ENCODE measurements at regions not wholly inside any gene's neighbourhood (a gene's known extent, or its start where the extent isn't known, plus 50 kb on each side); places are given as distances from the start of the nearest gene placed in this dataset.
"Not testable (repeated sequence)": the region's sequence is repeated elsewhere in the genome, so short reads cannot be mapped to it uniquely, and the experiment has no call there.

GRCh38 chr3:4151859-4152258 lies 151.3 kb upstream of the SETMAR start:
- no peak overlapping the region for H3K4me3 Mint-ChIP-seq
- no peaks in the 10 kb centered on the region for H3K27me3 Mint-ChIP-seq
- DNase-seq = no peak
- no peaks in the 10 kb centered on the region for H3K4me1 Mint-ChIP-seq (ENCODE audit: low read depth in 2 of 2)
- no peak overlapping the region for H3K27ac Mint-ChIP-seq
- ATAC-seq (replicated peaks) = no peak
- H3K9me3 Mint-ChIP-seq = no peaks in the 10 kb centered on the region
- no peaks in the 10 kb centered on the region for H3K36me3 Mint-ChIP-seq (ENCODE audit: insufficient read depth)

DNA sequence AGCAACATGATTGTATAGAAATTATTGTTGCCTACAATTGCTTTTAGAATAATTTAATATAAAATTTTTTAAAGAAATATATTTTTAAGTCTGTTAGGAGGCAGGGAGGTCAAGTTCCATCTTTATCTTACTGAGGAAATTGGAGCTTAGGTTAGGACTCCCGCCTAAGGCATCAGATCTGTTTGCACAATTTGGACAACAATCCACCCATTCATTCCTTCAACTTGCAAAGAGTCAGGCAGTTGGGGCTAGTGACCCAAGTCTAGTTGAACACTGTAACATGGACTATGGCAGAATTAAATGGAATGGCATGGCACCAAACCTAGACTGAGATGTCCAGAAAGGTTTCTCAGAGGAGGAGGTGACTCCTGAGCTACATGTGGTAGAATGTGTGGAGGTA lies 149.4 kb upstream of the SETMAR start:
- DNase-seq (no peak), ATAC-seq (replicated peaks) (no peak)
- Mint-ChIP-seq H3K4me3 (no peak overlapping the region), H3K36me3 (ENCODE audit: insufficient read depth) (no peaks in the 10 kb centered on the region), H3K9me3 (no peaks in the 10 kb centered on the region), H3K27me3 (no peaks in the 10 kb centered on the region), H3K27ac (no peak overlapping the region), H3K4me1 (ENCODE audit: low read depth in 2 of 2) (no peaks in the 10 kb centered on the region)

DNA sequence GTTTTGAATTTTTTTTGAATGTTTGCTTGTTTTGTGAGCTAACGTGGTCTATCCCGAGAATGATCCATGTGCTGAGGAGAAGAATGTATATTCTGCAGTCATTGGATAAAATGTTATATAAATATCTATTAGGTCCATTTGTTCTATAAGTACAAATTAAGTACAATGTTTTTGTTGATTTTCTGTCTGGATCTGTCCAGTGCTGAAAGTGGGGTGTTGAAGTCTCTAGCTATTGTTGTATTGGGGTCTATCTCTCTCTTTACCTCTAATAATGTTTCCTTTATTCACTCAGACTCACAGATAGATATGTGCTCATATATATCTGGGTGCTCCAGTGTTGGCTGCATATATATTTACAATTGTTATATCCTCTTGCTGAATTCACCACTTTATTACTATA lies 144.8 kb upstream of the SETMAR start:
- Mint-ChIP-seq H3K36me3 (ENCODE audit: insufficient read depth) (no peaks in the 10 kb centered on the region), H3K9me3 (peaks cover 4 to 11% of the 10 kb centered on the region in 2 donors), H3K4me3 (no peak overlapping the region), H3K27me3 (no peaks in the 10 kb centered on the region), H3K27ac (no peak overlapping the region), H3K4me1 (ENCODE audit: low read depth in 2 of 2) (no peaks in the 10 kb centered on the region)
- DNase-seq (no peak), ATAC-seq (replicated peaks) (no peak)

DNA sequence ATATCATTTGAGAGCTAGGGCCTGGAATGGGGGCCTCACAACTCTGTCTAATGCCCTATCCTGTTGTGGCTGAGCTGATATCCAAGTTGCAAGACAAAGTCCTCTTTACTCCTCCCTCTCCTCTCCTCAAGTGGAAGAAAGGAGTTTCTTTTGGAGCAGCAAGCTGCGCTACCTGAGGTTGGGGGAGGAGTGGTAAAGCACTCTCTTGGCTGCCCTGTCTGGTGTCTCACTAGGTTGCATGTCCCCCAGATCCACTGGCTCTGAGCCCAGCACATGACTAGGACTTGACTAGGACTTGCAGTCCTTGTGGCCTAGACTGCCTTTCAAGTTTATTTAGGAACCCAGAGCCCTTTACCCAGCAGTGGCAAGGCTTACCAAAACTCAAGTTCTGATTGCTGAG lies 141.1 kb upstream of the SETMAR start:
- ATAC-seq (replicated peaks) (no peak), DNase-seq (no peak)
- H3K36me3 Mint-ChIP-seq (ENCODE audit: insufficient read depth) = no peaks in the 10 kb centered on the region
- no peaks in the 10 kb centered on the region for H3K27me3 Mint-ChIP-seq
- no peaks in the 10 kb centered on the region for H3K4me1 Mint-ChIP-seq (ENCODE audit: low read depth in 2 of 2)
- no peak overlapping the region for H3K27ac Mint-ChIP-seq
- no peak overlapping the region for H3K4me3 Mint-ChIP-seq
- H3K9me3 Mint-ChIP-seq = peaks cover 4 to 11% of the 10 kb centered on the region in 2 donors

DNA sequence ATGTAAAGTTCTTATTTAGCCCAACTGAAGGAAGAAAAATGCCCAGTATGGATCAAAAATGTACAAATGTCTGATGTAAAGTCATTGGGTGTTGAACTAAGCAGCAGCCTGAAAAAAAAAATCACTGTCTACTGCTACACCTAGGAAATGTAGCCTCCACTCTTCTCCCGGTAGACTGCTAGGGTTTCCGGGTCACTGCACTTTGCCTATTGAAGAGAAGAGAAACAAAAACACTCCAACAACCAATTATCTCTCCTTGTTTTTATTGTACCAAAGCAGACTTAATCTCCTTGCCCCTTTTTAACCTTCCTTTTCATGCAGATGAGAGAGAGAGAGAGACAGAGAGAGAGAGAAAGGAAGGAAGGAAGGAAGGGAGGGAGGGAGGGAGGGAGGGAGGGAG lies 140.2 kb upstream of the SETMAR start:
- Mint-ChIP-seq H3K27me3 (no peaks in the 10 kb centered on the region), H3K4me1 (ENCODE audit: low read depth in 2 of 2) (no peaks in the 10 kb centered on the region), H3K4me3 (no peak overlapping the region), H3K27ac (no peak overlapping the region), H3K36me3 (ENCODE audit: insufficient read depth) (no peaks in the 10 kb centered on the region), H3K9me3 (peaks cover 6 to 11% of the 10 kb centered on the region in 2 donors)
- no peak for DNase-seq
- ATAC-seq (replicated peaks) = no peak

GRCh38 chr3:4166540-4166939 lies 136.6 kb upstream of the SETMAR start:
- H3K9me3 Mint-ChIP-seq = peaks cover 4 to 6% of the 10 kb centered on the region in 2 donors
- no peak for ATAC-seq (replicated peaks)
- no peak for DNase-seq
- no peaks in the 10 kb centered on the region for H3K36me3 Mint-ChIP-seq (ENCODE audit: insufficient read depth)
- no peaks in the 10 kb centered on the region for H3K4me1 Mint-ChIP-seq (ENCODE audit: low read depth in 2 of 2)
- H3K27ac Mint-ChIP-seq = no peak overlapping the region
- no peaks in the 10 kb centered on the region for H3K27me3 Mint-ChIP-seq
- no peak overlapping the region for H3K4me3 Mint-ChIP-seq

DNA sequence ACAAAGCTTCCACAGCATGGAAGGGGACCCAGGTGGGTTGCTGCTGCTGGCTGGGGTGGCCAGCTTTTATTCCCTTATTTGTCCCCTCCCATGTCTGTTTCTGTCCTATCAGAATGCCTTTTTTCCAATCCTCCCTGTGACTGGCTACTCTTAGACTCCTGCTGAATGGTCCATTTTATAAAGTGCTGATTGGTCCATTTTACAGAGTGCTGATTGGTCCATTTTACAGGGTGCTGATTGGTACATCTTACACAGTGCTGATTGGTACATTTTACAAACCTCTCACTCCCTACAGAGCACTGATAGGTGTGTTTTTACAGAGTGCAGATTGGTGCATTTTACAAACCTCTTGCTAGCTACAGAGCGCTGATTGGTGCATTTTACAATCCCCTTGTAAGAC lies 135.9 kb upstream of the SETMAR start:
- H3K36me3 Mint-ChIP-seq (ENCODE audit: insufficient read depth); H3K4me3 Mint-ChIP-seq; ATAC-seq (replicated peaks); H3K27ac Mint-ChIP-seq; H3K27me3 Mint-ChIP-seq; DNase-seq; H3K4me1 Mint-ChIP-seq (ENCODE audit: low read depth in 2 of 2); H3K9me3 Mint-ChIP-seq: not testable (repeated sequence)

GRCh38 chr3:4174791-4175190 lies 128.4 kb upstream of the SETMAR start:
- ATAC-seq (replicated peaks) (no peak), DNase-seq (no peak)
- Mint-ChIP-seq H3K9me3 (peaks cover 8 to 30% of the 10 kb centered on the region in 2 donors), H3K4me1 (ENCODE audit: low read depth in 2 of 2) (no peaks in the 10 kb centered on the region), H3K27me3 (no peaks in the 10 kb centered on the region), H3K4me3 (no peak overlapping the region), H3K27ac (no peak overlapping the region), H3K36me3 (ENCODE audit: insufficient read depth) (no peaks in the 10 kb centered on the region)

DNA sequence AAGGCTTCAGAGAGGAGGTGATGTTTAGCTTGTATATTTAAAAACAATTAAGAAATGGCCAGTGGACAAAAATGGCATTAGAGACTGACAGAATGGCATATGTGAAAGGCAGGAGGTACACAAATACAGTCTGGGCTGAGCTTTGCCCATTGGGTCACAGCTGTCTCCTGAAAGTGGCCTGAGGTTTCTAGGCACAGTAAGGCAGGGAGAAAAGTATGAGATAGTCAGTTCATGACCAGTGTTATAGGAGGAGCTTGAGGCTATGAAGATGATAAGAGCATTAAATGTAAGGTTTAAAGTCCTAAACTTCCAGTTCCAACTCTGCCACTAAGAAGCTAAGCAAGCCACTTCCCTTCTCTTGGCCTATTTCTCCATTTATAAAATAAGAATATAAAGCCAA lies 111.2 kb upstream of the SETMAR start:
- DNase-seq = no peak
- no peak for ATAC-seq (replicated peaks)
- H3K36me3 Mint-ChIP-seq (ENCODE audit: insufficient read depth) = no peaks in the 10 kb centered on the region
- no peak overlapping the region for H3K27ac Mint-ChIP-seq
- no peaks in the 10 kb centered on the region for H3K4me1 Mint-ChIP-seq (ENCODE audit: low read depth in 2 of 2)
- no peaks in the 10 kb centered on the region for H3K27me3 Mint-ChIP-seq
- no peak overlapping the region for H3K4me3 Mint-ChIP-seq
- H3K9me3 Mint-ChIP-seq = peaks cover 9 to 11% of the 10 kb centered on the region in 2 donors

DNA sequence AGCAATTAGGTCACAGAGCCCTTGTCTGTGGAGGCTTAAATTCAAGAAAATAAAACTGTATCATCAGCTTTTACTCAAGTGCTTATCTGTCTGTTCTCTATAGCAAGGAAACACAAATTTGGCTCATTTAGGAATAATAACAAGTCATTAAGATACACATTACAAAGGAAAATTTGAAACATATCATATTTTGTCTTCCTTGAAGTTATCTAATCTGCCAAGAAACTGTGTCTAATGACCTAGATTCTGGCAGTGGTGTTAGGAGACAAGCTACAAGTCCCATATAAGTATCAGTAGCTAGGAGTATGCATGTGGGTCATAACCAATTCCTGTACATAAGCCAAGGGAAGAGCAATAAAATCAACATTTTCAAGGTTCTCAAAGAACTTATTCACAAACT lies 108.2 kb upstream of the SETMAR start:
- Mint-ChIP-seq H3K27me3 (no peaks in the 10 kb centered on the region), H3K9me3 (peaks cover 0 to 7% of the 10 kb centered on the region in 2 donors), H3K4me1 (ENCODE audit: low read depth in 2 of 2) (no peaks in the 10 kb centered on the region), H3K27ac (no peak overlapping the region), H3K4me3 (no peak overlapping the region), H3K36me3 (ENCODE audit: insufficient read depth) (no peaks in the 10 kb centered on the region)
- ATAC-seq (replicated peaks) (no peak), DNase-seq (no peak)

DNA sequence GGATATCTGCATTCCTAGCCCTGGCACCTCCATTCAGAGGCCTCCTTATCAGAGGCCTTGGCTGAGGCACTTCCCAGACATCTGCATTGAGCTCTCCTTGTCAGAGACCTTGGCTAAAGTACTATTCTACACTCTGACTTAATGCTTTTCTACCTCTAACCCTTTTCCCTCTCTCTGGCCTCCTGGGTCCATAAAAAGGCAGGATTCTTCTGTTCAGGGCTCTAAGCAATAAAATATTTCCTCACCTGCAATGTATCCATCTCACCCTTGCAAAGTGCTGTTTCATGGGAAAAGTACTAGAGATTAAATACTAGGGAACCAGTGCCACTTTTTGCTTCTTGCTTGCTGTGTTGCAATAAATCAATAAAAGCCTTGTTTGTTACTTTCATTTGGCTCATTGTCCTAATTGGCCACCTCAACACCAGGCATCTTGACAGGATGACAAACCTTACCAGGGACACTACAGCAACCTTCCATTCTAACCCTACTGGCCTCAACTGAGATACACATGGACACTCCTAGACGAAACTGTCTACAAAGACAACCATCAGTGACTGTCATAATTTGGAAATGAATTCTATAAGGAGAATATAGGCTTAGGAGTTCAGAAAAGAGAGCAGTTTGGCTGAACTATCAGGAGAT lies 106.5 kb upstream of the SETMAR start:
- H3K4me3 Mint-ChIP-seq = no peak overlapping the region
- no peak overlapping the region for H3K27ac Mint-ChIP-seq
- H3K36me3 Mint-ChIP-seq (ENCODE audit: insufficient read depth) = no peaks in the 10 kb centered on the region
- H3K4me1 Mint-ChIP-seq (ENCODE audit: low read depth in 2 of 2) = no peaks in the 10 kb centered on the region
- no peaks in the 10 kb centered on the region for H3K27me3 Mint-ChIP-seq
- ATAC-seq (replicated peaks) = no peak
- H3K9me3 Mint-ChIP-seq = peaks cover 0 to 5% of the 10 kb centered on the region in 2 donors
- no peak for DNase-seq

- H3K36me3 Mint-ChIP-seq (ENCODE audit: insufficient read depth) = no peaks in the 10 kb centered on the region
Measured at GRCh38 chr3:4197670-4198069, 105.5 kb upstream of the SETMAR start.

DNA sequence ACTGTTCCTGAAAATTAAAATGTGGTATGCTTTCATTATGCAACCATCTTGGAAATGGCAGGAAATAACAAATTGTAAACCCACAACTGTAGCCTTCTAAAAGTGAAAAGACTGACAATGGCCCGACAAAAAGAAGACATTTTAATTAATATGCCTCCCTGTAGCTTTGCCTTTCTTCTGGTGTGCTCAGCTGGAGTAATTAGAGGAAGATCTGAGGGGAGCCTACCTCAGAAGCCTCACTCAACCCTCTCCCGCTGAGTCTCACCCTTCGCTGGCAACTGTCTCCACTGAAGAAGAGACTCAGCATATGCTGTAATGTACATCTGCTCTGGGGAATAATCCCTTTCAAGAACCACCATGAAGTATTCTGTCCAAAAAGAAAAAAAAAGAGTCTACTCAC lies 104.7 kb upstream of the SETMAR start:
- Mint-ChIP-seq H3K36me3 (ENCODE audit: insufficient read depth) (no peaks in the 10 kb centered on the region), H3K27ac (no peak overlapping the region), H3K27me3 (no peaks in the 10 kb centered on the region), H3K4me3 (no peak overlapping the region), H3K4me1 (ENCODE audit: low read depth in 2 of 2) (no peaks in the 10 kb centered on the region), H3K9me3 (peaks cover 3 to 5% of the 10 kb centered on the region in 2 donors)
- ATAC-seq (replicated peaks) = no peak
- no peak for DNase-seq

More at GRCh38 chr3:4197670-4198069, 105.5 kb upstream of the SETMAR start:
- H3K27me3 Mint-ChIP-seq = no peaks in the 10 kb centered on the region
- H3K27ac Mint-ChIP-seq = no peak overlapping the region
- H3K9me3 Mint-ChIP-seq = peaks cover 0 to 5% of the 10 kb centered on the region in 2 donors
- DNase-seq (no peak), ATAC-seq (replicated peaks) (no peak)
- no peaks in the 10 kb centered on the region for H3K4me1 Mint-ChIP-seq (ENCODE audit: low read depth in 2 of 2)
- no peak overlapping the region for H3K4me3 Mint-ChIP-seq

DNA sequence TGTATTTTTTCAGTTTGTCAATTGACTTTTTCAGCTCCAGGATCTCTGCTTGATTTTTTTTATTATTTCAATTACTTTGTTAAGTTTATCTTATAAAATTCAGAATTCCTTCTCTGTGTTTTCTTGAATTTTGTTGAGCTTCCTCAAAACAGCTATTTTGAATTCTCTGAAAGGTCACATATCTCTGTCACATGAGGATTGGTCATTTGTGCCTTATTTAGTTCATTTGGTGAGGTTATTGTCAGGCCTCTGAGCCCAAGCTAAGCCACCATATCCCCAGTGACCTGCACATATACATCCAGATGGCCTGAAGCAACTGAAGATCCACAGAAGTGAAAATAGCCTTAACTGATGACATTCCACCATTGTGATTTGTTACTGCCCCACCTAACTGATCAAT lies 98.4 kb upstream of the SETMAR start:
- H3K4me3 Mint-ChIP-seq; H3K4me1 Mint-ChIP-seq (ENCODE audit: low read depth in 2 of 2); H3K27ac Mint-ChIP-seq; ATAC-seq (replicated peaks); H3K36me3 Mint-ChIP-seq (ENCODE audit: insufficient read depth); H3K27me3 Mint-ChIP-seq; DNase-seq: not testable (repeated sequence)
- peaks cover 6 to 19% of the 10 kb centered on the region in 2 donors for H3K9me3 Mint-ChIP-seq

- no peaks in the 10 kb centered on the region for H3K36me3 Mint-ChIP-seq (ENCODE audit: insufficient read depth)
Measured at GRCh38 chr3:4207672-4208071, 95.5 kb upstream of the SETMAR start.

More at GRCh38 chr3:4207672-4208071, 95.5 kb upstream of the SETMAR start:
- H3K4me3 Mint-ChIP-seq = no peak overlapping the region
- no peak overlapping the region for H3K27ac Mint-ChIP-seq
- ATAC-seq (replicated peaks) = no peak
- H3K4me1 Mint-ChIP-seq (ENCODE audit: low read depth in 2 of 2) = no peaks in the 10 kb centered on the region
- H3K27me3 Mint-ChIP-seq = no peaks in the 10 kb centered on the region
- no peak for DNase-seq
- H3K9me3 Mint-ChIP-seq = peaks cover 7 to 27% of the 10 kb centered on the region in 2 donors
